ENCODE measurements at regions not wholly inside any gene's neighbourhood (a gene's known extent, or its start where the extent isn't known, plus 50 kb on each side); places are given as distances from the start of the nearest gene placed in this dataset.

DNA sequence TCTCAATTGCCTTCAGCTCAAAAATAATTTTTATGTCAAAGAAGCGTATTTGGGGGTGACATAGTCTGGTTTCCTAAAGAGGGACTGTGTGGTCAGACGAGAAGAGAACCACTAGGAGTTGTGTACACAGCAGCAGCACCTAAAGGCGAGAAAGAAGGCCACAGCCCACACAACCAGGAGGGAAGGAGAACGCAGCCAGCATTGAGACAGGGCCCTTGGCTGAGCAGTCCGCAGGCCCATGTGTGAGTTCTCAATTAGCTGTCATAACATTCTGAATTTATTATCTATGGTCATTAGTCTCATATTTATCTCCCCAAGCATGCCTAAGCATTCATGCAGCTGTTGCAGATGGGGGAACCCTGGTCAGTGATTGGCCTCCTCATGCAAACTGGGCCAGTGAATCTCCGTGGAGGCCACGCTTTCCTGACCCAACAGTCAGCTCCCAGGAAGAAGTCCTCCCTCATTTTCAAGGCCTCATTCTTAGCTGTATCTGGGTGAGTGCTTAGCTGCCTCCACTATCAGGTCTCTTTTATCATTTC is 81.2 kb upstream of the ATF7IP start:
- TF ChIP-seq, protein P1, sequence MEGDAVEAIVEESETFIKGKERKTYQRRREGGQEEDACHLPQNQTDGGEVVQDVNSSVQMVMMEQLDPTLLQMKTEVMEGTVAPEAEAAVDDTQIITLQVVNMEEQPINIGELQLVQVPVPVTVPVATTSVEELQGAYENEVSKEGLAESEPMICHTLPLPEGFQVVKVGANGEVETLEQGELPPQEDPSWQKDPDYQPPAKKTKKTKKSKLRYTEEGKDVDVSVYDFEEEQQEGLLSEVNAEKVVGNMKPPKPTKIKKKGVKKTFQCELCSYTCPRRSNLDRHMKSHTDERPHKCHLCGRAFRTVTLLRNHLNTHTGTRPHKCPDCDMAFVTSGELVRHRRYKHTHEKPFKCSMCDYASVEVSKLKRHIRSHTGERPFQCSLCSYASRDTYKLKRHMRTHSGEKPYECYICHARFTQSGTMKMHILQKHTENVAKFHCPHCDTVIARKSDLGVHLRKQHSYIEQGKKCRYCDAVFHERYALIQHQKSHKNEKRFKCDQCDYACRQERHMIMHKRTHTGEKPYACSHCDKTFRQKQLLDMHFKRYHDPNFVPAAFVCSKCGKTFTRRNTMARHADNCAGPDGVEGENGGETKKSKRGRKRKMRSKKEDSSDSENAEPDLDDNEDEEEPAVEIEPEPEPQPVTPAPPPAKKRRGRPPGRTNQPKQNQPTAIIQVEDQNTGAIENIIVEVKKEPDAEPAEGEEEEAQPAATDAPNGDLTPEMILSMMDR (conservative IDR thresholded peaks at IDR 0.05; ENCODE audit: control insufficient read depth, insufficient read depth, low read depth, low read length): no peak
- H3K4me3 ChIP-seq (ENCODE audit: control insufficient read depth, low read depth, low read length): no peak overlapping the region
- DNase-seq (ENCODE audit: low read depth): no peak

- TF ChIP-seq, protein P1 (conservative IDR thresholded peaks at IDR 0.05; ENCODE audit: control insufficient read depth, insufficient read depth, low read depth, low read length): no peak
- no peak overlapping the region for H3K4me3 ChIP-seq (ENCODE audit: control insufficient read depth, low read depth, low read length)
- DNase-seq (ENCODE audit: low read depth): no peak
Observed at GRCh38 chr12:14289601-14290000, 75.9 kb upstream of the ATF7IP start.

- DNase-seq (ENCODE audit: low read depth): no peak
- TF ChIP-seq, protein P1 (conservative IDR thresholded peaks at IDR 0.05; ENCODE audit: control insufficient read depth, insufficient read depth, low read depth, low read length): no peak
- H3K4me3 ChIP-seq (ENCODE audit: control insufficient read depth, low read depth, low read length): no peak overlapping the region
Observed at GRCh38 chr12:14290951-14291350, 74.5 kb upstream of the ATF7IP start.

DNA sequence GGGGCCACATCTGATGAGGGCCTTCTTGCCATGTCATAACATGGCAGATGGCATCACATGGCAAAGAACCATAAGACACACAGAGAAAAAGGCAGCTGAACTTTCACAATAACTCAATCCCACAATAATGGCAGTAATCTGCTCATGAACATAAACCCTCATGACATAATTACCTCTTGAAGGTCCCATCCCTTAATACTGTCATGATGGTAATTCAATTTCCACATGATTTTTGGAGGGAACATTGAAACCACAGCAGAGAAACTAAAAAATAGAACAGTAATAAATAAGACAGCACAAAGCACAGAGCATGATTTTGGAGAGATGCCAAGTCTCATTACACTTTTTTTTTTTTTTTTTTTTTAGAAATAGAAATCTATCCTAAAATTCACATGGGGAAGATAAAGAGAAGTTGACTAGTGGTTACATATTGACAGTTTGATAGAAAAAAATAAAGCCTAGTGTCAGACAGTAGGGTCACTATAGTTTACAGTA is 61.8 kb upstream of the ATF7IP start:
- TF ChIP-seq, protein P1 (conservative IDR thresholded peaks at IDR 0.05; ENCODE audit: control insufficient read depth, insufficient read depth, low read depth, low read length): no peak

GRCh38 chr12:14307004-14307403 is 58.5 kb upstream of the ATF7IP start:
- no peak for DNase-seq (ENCODE audit: low read depth)
- no peak overlapping the region for H3K4me3 ChIP-seq (ENCODE audit: control insufficient read depth, low read depth, low read length)
- TF ChIP-seq, protein P1 (conservative IDR thresholded peaks at IDR 0.05; ENCODE audit: control insufficient read depth, insufficient read depth, low read depth, low read length): no peak

More for the DNA sequence above, 61.8 kb upstream of the ATF7IP start:
- no peak overlapping the region for H3K4me3 ChIP-seq (ENCODE audit: control insufficient read depth, low read depth, low read length)
- DNase-seq (ENCODE audit: low read depth): no peak

DNA sequence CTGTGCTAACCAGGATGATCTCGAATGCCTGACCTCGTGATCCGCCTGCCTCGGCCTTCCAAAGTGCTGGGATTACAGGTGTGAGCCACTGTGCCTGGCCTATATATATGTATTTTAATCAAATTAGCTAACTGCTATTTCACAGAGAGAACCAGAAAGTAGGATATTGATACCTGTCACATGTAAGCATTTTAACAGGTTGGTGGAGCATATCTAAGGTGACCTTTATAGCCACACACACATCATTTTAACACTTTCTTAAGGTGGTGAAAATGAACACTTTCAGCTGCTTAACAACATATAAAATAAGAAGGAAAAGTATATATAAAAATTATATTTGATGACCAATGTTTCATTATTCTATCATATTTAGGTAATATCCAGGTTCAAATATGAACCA is 57.0 kb upstream of the ATF7IP start:
- H3K4me3 ChIP-seq (ENCODE audit: control insufficient read depth, low read depth, low read length): no peak overlapping the region
- no peak for DNase-seq (ENCODE audit: low read depth)
- TF ChIP-seq, protein P1 (conservative IDR thresholded peaks at IDR 0.05; ENCODE audit: control insufficient read depth, insufficient read depth, low read depth, low read length): no peak

GRCh38 chr12:14310866-14311265 is 54.6 kb upstream of the ATF7IP start:
- no peak for DNase-seq (ENCODE audit: low read depth)
- H3K4me3 ChIP-seq (ENCODE audit: control insufficient read depth, low read depth, low read length): no peak overlapping the region
- TF ChIP-seq, protein P1 (conservative IDR thresholded peaks at IDR 0.05; ENCODE audit: control insufficient read depth, insufficient read depth, low read depth, low read length): no peak

All from fibroblast of mammary gland (primary cell).